Keratinocyte (primary cell): ENCODE measurements at regions not wholly inside any gene's neighbourhood (a gene's known extent, or its start where the extent isn't known, plus 50 kb on each side); places are given as distances from the start of the nearest gene placed in this dataset.

ENCODE experiments used
- DNase-seq: peaks from one replicate; pipeline ENCODE4 v3.0.0-alpha.2; 2011; ENCODE audit warnings: low read depth, missing footprints, low spot score
- FAIRE-seq: peaks from 2 replicates; lab custom pipeline; 2011; peaks lifted over from hg19 to GRCh38; lab: Jason Lieb, UNC
- H2AFZ ChIP-seq: 2 replicates; pipeline ENCODE4 v1.6.0; 2012; ENCODE audit warnings: low read length, control low read depth, inconsistent platforms; ENCODE audit not compliant: control insufficient read depth
- H3K27ac ChIP-seq: 2 replicates; pipeline ENCODE4 v1.5.1; 2011; ENCODE audit warnings: low read length; ENCODE audit not compliant: control insufficient read depth, insufficient read depth
- H3K27me3 ChIP-seq: 3 replicates; pipeline ENCODE4 v1.6.0; 2011; ENCODE audit warnings: low read length; ENCODE audit not compliant: control insufficient read depth, insufficient read depth; ENCODE audit errors: extremely low read depth
- H3K36me3 ChIP-seq, 2 experiments: 2 replicates in 1 of 2; 3 replicates in 1 of 2; pipeline ENCODE4 v1.5.1; 2011; ENCODE audit warnings: low read length in 2 of 2, mild to moderate bottlenecking in 1 of 2; ENCODE audit not compliant: control insufficient read depth in 2 of 2, insufficient read depth in 2 of 2; ENCODE audit errors: extremely low read depth in 1 of 2
- H3K4me1 ChIP-seq: 3 replicates; pipeline ENCODE4 v1.5.1; 2011; ENCODE audit warnings: low read length; ENCODE audit not compliant: control insufficient read depth, insufficient read depth; ENCODE audit errors: extremely low read depth
- H3K4me2 ChIP-seq: 3 replicates; pipeline ENCODE4 v1.6.0; 2011; ENCODE audit warnings: low read depth, low read length; ENCODE audit not compliant: control insufficient read depth, insufficient read depth; ENCODE audit errors: extremely low read depth
- H3K4me3 ChIP-seq, 3 experiments: fragments of 200-600 bp in 1 of 3; sonication (generic) in 1 of 3; 2 replicates in 2 of 3; 3 replicates in 1 of 3; pipeline ENCODE4 v1.5.1; 2011 to 2016; ENCODE audit warnings: low read length in 3 of 3, mild to moderate bottlenecking in 3 of 3, control low read depth in 2 of 3, inconsistent platforms in 1 of 3, low read depth in 1 of 3, mixed read lengths in 1 of 3, mixed run types in 1 of 3, moderate library complexity in 1 of 3; ENCODE audit not compliant: control insufficient read depth in 2 of 3, insufficient read depth in 2 of 3; ENCODE audit errors: extremely low read depth in 1 of 3
- H3K79me2 ChIP-seq: 2 replicates; pipeline ENCODE4 v1.6.0; 2012; ENCODE audit warnings: low read length; ENCODE audit not compliant: control insufficient read depth, insufficient read depth
- H3K9ac ChIP-seq: 3 replicates; pipeline ENCODE4 v1.6.0; 2011; ENCODE audit warnings: low read length; ENCODE audit not compliant: control insufficient read depth, insufficient read depth; ENCODE audit errors: extremely low read depth
- H3K9me1 ChIP-seq: 3 replicates; pipeline ENCODE4 v1.6.0; 2011; ENCODE audit warnings: low read length; ENCODE audit not compliant: control insufficient read depth, insufficient read depth; ENCODE audit errors: extremely low read depth
- H3K9me3 ChIP-seq: 2 replicates; pipeline ENCODE4 v1.5.1; 2012; ENCODE audit warnings: low read depth, low read length; ENCODE audit not compliant: control insufficient read depth
- H4K20me1 ChIP-seq: 3 replicates; pipeline ENCODE4 v1.6.0; 2011; ENCODE audit warnings: low read length; ENCODE audit not compliant: control insufficient read depth, insufficient read depth; ENCODE audit errors: extremely low read depth
- EZH2 ChIP-seq: IDR thresholded peaks from one replicate; pipeline ENCODE4 v1.6.1; 2012; ENCODE audit warnings: inconsistent platforms, mild to moderate bottlenecking, low read length, moderate library complexity
- dilution Hi-C: fragments of 300-500 bp; cut with MboI; formaldehyde crosslinking; loops from one replicate; pipeline ENCODE4 v1.7.0; 2020; ENCODE audit warnings: low sequenced_read_pairs; ENCODE audit not compliant: extremely low pct_ligation_motif_present
- TF ChIP-seq, protein P1 (sequence below), 3 experiments: IDR thresholded peaks in 1 of 3; conservative IDR thresholded peaks in 1 of 3; optimal IDR thresholded peaks in 1 of 3; 2 replicates in 2 of 3; 3 replicates in 1 of 3; pipeline versions ENCODE3 to v1.5.1; 2011; ENCODE audit warnings: low read length in 3 of 3, mild to moderate bottlenecking in 3 of 3, moderate library complexity in 2 of 3, control low read depth in 1 of 3, inconsistent platforms in 1 of 3; ENCODE audit not compliant: insufficient read depth in 2 of 3; ENCODE audit errors: extremely low read depth in 1 of 3

DNA sequence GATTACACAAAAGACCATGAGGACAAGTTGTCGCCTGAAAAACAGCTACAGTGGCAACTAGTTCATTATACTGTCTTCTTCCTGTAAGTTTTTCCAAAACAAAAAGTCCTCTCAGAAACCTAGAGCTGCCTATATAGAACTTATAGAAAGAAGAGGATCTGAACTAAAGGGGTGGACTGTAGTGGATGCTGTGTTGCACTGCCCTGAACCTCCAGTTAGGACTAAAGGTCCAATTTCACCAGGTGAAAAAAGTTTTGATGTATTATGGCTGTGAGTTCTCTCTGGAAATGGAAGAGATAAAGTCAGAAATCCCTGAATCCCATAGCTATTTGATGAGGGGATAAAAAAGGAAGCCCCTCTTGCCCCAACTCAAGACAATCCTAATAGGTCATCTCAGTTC is 56.6 kb upstream of the TSHZ2 start:
- FAIRE-seq (no peak), DNase-seq (no peak)
- no peaks in the 10 kb centered on the region for H4K20me1 ChIP-seq
- no peaks in the 10 kb centered on the region for H3K4me1 ChIP-seq
- H3K9me3 ChIP-seq = no peaks in the 10 kb centered on the region
- H3K36me3 ChIP-seq = no peaks in the 10 kb centered on the region
- no peaks in the 10 kb centered on the region for H3K79me2 ChIP-seq
- no peaks in the 10 kb centered on the region for H3K9me1 ChIP-seq
- H3K9ac ChIP-seq = no peak overlapping the region
- no peaks in the 10 kb centered on the region for H3K27me3 ChIP-seq
- no peak overlapping the region for H3K4me3 ChIP-seq
- TF ChIP-seq, protein P1, sequence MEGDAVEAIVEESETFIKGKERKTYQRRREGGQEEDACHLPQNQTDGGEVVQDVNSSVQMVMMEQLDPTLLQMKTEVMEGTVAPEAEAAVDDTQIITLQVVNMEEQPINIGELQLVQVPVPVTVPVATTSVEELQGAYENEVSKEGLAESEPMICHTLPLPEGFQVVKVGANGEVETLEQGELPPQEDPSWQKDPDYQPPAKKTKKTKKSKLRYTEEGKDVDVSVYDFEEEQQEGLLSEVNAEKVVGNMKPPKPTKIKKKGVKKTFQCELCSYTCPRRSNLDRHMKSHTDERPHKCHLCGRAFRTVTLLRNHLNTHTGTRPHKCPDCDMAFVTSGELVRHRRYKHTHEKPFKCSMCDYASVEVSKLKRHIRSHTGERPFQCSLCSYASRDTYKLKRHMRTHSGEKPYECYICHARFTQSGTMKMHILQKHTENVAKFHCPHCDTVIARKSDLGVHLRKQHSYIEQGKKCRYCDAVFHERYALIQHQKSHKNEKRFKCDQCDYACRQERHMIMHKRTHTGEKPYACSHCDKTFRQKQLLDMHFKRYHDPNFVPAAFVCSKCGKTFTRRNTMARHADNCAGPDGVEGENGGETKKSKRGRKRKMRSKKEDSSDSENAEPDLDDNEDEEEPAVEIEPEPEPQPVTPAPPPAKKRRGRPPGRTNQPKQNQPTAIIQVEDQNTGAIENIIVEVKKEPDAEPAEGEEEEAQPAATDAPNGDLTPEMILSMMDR (optimal IDR thresholded peaks at IDR 0.05 in 1 of 3, IDR thresholded peaks at IDR 0.05 in 1 of 3, conservative IDR thresholded peaks at IDR 0.05 in 1 of 3; ENCODE audit: extremely low read depth in 1 of 3, insufficient read depth in 2 of 3, low read length in 3 of 3) = no peak
- no peak for TF ChIP-seq EZH2
- H2AFZ ChIP-seq = no peak overlapping the region
- H3K27ac ChIP-seq = no peak overlapping the region
- dilution Hi-C loops = no loop called here
- no peak overlapping the region for H3K4me2 ChIP-seq

DNA sequence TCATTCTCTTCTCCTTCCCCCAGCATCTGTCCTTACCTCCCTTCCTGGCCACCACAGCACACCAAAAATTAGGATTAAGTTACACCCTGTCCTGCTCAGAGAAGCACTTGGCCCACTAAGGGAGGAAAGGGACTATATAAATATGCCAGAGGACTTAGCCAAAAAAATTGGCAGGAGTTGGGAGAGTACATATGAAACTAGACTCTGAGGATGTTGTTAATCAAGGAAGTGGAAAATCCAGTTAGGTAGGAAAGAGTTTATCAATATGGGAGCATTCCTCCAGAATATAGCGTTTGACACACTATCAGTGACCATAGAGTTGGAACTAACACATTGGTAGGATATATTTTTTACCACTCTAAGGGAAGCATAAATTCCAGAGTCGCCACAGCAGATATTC is 57.3 kb upstream of the TSHZ2 start:
- Histone ChIP-seq H3K9me1 (no peaks in the 10 kb centered on the region), H3K4me2 (no peak overlapping the region), H3K79me2 (no peaks in the 10 kb centered on the region), H3K9ac (no peak overlapping the region), H3K27ac (no peak overlapping the region), H3K36me3 (no peaks in the 10 kb centered on the region), H3K9me3 (no peaks in the 10 kb centered on the region), H3K4me1 (no peaks in the 10 kb centered on the region), H3K4me3 (no peak overlapping the region), H2AFZ (no peak overlapping the region), H4K20me1 (no peaks in the 10 kb centered on the region), H3K27me3 (no peaks in the 10 kb centered on the region)
- DNase-seq (no peak), FAIRE-seq (no peak)
- dilution Hi-C loops = no loop called here
- TF ChIP-seq EZH2 = no peak
- TF ChIP-seq, protein P1 (optimal IDR thresholded peaks at IDR 0.05 in 1 of 3, IDR thresholded peaks at IDR 0.05 in 1 of 3, conservative IDR thresholded peaks at IDR 0.05 in 1 of 3; ENCODE audit: extremely low read depth in 1 of 3, insufficient read depth in 2 of 3, low read length in 3 of 3) = no peak
